Gastrocnemius medialis (tissue), 4 donors: ENCODE measurements at regions not wholly inside any gene's neighbourhood (a gene's known extent, or its start where the extent isn't known, plus 50 kb on each side); places are given as distances from the start of the nearest gene placed in this dataset.

Experiments
- ATAC-seq, 2 donors: fragments of 150-250 bp; one replicate each; pipeline ENCODE4 v1.9.1; 2016
- DNase-seq, 2 donors: peaks; one replicate each; pipeline ENCODE4 v3.0.0-alpha.2; 2019
- H3K27ac ChIP-seq, 4 donors: fragments of 200-600 bp; sonication (generic); 1 replicate in 1 of 4; 2 replicates in 3 of 4; pipeline ENCODE4 v1.5.1; 2016 to 2018; ENCODE audit warnings: mild to moderate bottlenecking in 2 of 4, moderate library complexity in 1 of 4
- H3K27me3 ChIP-seq, 3 donors: fragments of 200-600 bp; sonication (generic) in 2 of 3; 1 replicate in 1 of 3; 2 replicates in 2 of 3; pipeline versions ENCODE4 v1.5.1 to v1.6.0; 2016 to 2019; ENCODE audit warnings: mild to moderate bottlenecking in 1 of 3, moderate library complexity in 1 of 3
- H3K36me3 ChIP-seq, 2 donors: fragments of 200-600 bp; sonication (generic) in 1 of 2; one replicate each; pipeline ENCODE4 v1.5.1; 2017 to 2018
- H3K4me1 ChIP-seq, 2 donors: fragments of 200-600 bp; sonication (generic) in 1 of 2; one replicate each; pipeline ENCODE4 v1.5.1; 2016 to 2017; ENCODE audit warnings: mild to moderate bottlenecking in 2 of 2
- H3K4me3 ChIP-seq, 4 donors: fragments of 200-600 bp; sonication (generic) in 3 of 4; 1 replicate in 1 of 4; 2 replicates in 3 of 4; pipeline ENCODE4 v1.5.1; 2016 to 2019; ENCODE audit warnings: mild to moderate bottlenecking in 2 of 4
- H3K9me3 ChIP-seq, 3 donors: fragments of 200-600 bp; sonication (generic) in 2 of 3; 1 replicate in 1 of 3; 2 replicates in 2 of 3; pipeline ENCODE4 v1.5.1; 2016 to 2019
- POLR2A ChIP-seq, 2 donors: fragments of 450-650 bp; IDR thresholded peaks; one replicate each; pipeline ENCODE4 v1.6.1; 2017; ENCODE audit warnings: antibody characterized with exemption in 2 of 2, mild to moderate bottlenecking in 2 of 2, moderate library complexity in 2 of 2
- in situ Hi-C, 4 donors: fragments of 200-750 bp; cut with MboI; loops; one replicate each; pipeline versions ENCODE4 v1.15.0 to v1.8.0; 2017; ENCODE audit warnings: low sequenced_read_pairs in 4 of 4
- intact Hi-C: fragments of 100-400 bp; cut with DNase I; formaldehyde crosslinking; loops from one replicate; pipeline ENCODE4 v1.15.1; 2023; ENCODE audit warnings: low total_unique reads
- TF ChIP-seq, protein P1 (sequence below), 5 experiments: fragments of 450-650 bp in 3 of 5; fragments of 200-600 bp in 2 of 5; sonication (generic) in 2 of 5; IDR thresholded peaks in 4 of 5; conservative IDR thresholded peaks in 1 of 5; 1 replicate in 4 of 5; 2 replicates in 1 of 5; pipeline ENCODE4 v1.5.1; 2016 to 2019; ENCODE audit warnings: antibody characterized with exemption in 5 of 5, mild to moderate bottlenecking in 3 of 5, moderate library complexity in 3 of 5

DNA sequence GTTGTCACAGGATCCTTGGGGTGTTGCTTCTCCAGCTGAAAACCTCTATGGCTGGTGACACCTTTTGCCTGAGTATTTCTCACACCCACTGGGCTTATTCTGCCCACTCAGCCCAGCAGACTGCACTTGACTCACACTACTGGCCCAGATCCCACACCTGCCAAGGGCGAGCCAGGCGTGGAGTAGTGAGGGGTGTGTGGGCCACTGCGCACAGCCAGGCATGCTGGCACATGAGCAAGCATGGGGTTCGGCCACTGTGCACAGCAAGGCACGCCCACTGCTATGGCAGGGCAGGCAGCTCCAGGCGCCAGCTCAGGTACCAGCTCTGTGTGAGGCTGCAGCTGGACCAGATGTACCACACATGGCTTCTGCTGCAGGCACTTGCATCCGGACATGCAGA lies 116.5 kb upstream of the MTNR1B start:
- intact Hi-C loops (no loop called here), in situ Hi-C loops (no loop called here)
- no peaks in the 10 kb centered on the region for H3K4me1 ChIP-seq
- no peak overlapping the region for H3K4me3 ChIP-seq
- H3K27me3 ChIP-seq, result no peaks in the 10 kb centered on the region
- no peak overlapping the region for H3K27ac ChIP-seq
- TF ChIP-seq, protein P1, sequence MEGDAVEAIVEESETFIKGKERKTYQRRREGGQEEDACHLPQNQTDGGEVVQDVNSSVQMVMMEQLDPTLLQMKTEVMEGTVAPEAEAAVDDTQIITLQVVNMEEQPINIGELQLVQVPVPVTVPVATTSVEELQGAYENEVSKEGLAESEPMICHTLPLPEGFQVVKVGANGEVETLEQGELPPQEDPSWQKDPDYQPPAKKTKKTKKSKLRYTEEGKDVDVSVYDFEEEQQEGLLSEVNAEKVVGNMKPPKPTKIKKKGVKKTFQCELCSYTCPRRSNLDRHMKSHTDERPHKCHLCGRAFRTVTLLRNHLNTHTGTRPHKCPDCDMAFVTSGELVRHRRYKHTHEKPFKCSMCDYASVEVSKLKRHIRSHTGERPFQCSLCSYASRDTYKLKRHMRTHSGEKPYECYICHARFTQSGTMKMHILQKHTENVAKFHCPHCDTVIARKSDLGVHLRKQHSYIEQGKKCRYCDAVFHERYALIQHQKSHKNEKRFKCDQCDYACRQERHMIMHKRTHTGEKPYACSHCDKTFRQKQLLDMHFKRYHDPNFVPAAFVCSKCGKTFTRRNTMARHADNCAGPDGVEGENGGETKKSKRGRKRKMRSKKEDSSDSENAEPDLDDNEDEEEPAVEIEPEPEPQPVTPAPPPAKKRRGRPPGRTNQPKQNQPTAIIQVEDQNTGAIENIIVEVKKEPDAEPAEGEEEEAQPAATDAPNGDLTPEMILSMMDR (IDR thresholded peaks at IDR 0.05 in 4 of 5, conservative IDR thresholded peaks at IDR 0.05 in 1 of 5), result no peak
- no peak for TF ChIP-seq POLR2A (IDR thresholded peaks at IDR 0.05)
- no peaks in the 10 kb centered on the region for H3K9me3 ChIP-seq
- DNase-seq (no peak), ATAC-seq (no peak)
- no peaks in the 10 kb centered on the region for H3K36me3 ChIP-seq

DNA sequence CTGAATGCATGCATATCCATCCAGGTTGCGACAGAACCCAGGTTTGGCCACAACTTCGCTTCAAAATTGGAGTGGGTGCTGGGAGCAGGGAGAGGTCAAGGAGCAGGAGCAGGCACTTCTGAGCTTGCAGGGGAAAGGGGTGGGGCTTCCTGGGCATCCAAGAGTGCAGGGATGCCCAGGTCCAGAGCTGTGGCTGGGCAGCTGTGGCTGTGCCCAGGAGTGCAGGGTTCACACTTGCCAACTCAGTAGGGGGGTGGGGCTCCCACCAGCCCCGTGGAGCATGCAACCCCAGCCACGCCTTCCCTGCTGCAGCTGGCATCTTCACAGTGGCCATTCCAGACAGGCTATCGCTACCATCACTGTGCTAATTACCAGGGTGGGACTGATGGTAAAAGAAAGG lies 115.3 kb upstream of the MTNR1B start:
- H3K27ac ChIP-seq, result no peak overlapping the region
- H3K9me3 ChIP-seq, result no peaks in the 10 kb centered on the region
- H3K27me3 ChIP-seq, result peaks cover 0 to 3% (median 0%) of the 10 kb centered on the region in 3 donors
- intact Hi-C loops (no loop called here), in situ Hi-C loops (no loop called here)
- no peaks in the 10 kb centered on the region for H3K36me3 ChIP-seq
- TF ChIP-seq, protein P1 (IDR thresholded peaks at IDR 0.05 in 4 of 5, conservative IDR thresholded peaks at IDR 0.05 in 1 of 5), result no peak
- TF ChIP-seq POLR2A (IDR thresholded peaks at IDR 0.05), result no peak
- ATAC-seq (no peak), DNase-seq (no peak)
- H3K4me3 ChIP-seq, result no peak overlapping the region
- no peaks in the 10 kb centered on the region for H3K4me1 ChIP-seq

DNA sequence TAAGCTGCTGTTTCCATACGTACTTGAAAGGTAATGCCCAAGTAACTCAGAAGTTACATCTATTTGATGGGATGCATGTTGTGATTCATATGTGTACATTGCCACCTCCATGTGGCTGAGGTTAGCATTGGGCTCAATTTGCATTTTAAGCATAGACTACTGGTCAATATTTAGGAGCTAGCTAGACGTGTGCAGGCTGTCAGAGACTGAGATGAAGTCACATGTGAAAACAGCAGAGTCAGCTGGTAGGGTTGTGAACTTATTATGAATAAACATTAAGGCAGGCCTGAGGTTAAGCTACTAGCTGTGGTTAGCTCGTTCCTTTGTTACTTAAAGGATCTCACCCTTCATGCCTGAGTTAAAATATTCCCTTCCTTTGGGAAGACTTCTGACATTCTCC lies 114.5 kb upstream of the MTNR1B start:
- Histone ChIP-seq H3K27ac (no peak overlapping the region), H3K4me1 (no peaks in the 10 kb centered on the region), H3K9me3 (no peaks in the 10 kb centered on the region), H3K4me3 (no peak overlapping the region), H3K27me3 (peaks cover 0 to 10% (median 0%) of the 10 kb centered on the region in 3 donors), H3K36me3 (no peaks in the 10 kb centered on the region)
- DNase-seq (no peak), ATAC-seq (no peak)
- intact Hi-C loops (no loop called here), in situ Hi-C loops (no loop called here)
- TF ChIP-seq, protein P1 (IDR thresholded peaks at IDR 0.05 in 4 of 5, conservative IDR thresholded peaks at IDR 0.05 in 1 of 5), result no peak
- TF ChIP-seq POLR2A (IDR thresholded peaks at IDR 0.05), result no peak

DNA sequence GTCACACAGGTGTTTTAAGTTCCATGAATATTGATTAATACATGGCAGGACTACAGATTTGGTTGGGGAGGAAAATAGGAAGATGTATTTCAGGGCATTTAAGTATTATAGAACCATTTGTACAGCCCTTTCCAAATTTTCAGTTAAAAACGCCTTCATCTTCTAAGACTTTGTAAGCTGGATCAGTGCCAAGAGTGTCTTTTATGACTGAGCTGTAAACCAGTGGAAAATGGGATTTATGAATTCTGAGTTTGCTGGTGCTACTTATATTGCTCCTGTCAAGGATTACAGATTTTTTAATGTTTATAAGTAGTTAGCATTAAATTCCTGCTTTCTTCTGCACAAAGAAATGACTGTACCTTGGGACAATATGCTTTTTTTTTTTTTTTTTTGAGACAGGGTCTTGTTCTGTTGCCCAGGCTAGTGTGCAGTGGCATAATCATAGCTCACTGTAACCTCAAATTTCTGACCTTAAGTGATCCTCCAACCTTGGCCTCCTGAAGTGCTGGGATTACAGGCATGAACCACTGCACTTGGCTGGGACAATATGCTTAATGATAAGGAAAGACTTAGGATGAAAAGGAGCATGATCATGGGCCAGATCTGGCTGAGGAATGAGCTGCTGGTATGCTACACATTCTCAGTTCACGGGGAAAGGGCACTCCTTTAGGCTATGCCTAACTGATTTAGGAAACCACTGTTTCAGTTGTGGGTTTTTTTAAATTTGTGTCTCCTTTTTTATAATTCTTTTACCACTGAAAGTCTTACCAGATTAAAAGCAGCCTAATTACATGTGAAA lies 113.6 kb upstream of the MTNR1B start:
- no peaks in the 10 kb centered on the region for H3K36me3 ChIP-seq
- DNase-seq (no peak), ATAC-seq (no peak)
- no peak overlapping the region for H3K4me3 ChIP-seq
- no peaks in the 10 kb centered on the region for H3K4me1 ChIP-seq
- in situ Hi-C loops, result no loop called here
- H3K27me3 ChIP-seq, result peaks cover 0 to 10% (median 0%) of the 10 kb centered on the region in 3 donors
- H3K27ac ChIP-seq, result no peak overlapping the region
- intact Hi-C loops, result no loop called here
- TF ChIP-seq, protein P1 (IDR thresholded peaks at IDR 0.05 in 4 of 5, conservative IDR thresholded peaks at IDR 0.05 in 1 of 5), result no peak
- TF ChIP-seq POLR2A (IDR thresholded peaks at IDR 0.05), result no peak
- no peaks in the 10 kb centered on the region for H3K9me3 ChIP-seq
